Lower lobe of right lung (tissue), 2 donors: ENCODE measurements at regions not wholly inside any gene's neighbourhood (a gene's known extent, or its start where the extent isn't known, plus 50 kb on each side); places are given as distances from the start of the nearest gene placed in this dataset.

ENCODE experiments used
- ATAC-seq, 2 donors: fragments of 200-7000 bp; cut with Tn5 transposase; one replicate each; pipeline ENCODE4 v1.9.1; 2020 to 2022; ENCODE audit warnings: mild to moderate bottlenecking in 2 of 2, moderate library complexity in 2 of 2
- DNase-seq: peaks from one replicate; pipeline ENCODE4 v3.0.0-alpha.2; 2020
- H3K27ac ChIP-seq: fragments of 200-600 bp; one replicate; pipeline ENCODE4 v1.8.0; 2022
- H3K27me3 ChIP-seq: fragments of 200-600 bp; one replicate; pipeline ENCODE4 v1.8.0; 2022; ENCODE audit warnings: low read depth
- H3K36me3 ChIP-seq: fragments of 200-600 bp; one replicate; pipeline ENCODE4 v1.8.0; 2022; ENCODE audit warnings: mild to moderate bottlenecking
- H3K4me1 ChIP-seq: fragments of 200-600 bp; one replicate; pipeline ENCODE4 v1.8.0; 2022
- H3K4me3 ChIP-seq: fragments of 200-600 bp; one replicate; pipeline ENCODE4 v1.8.0; 2022; ENCODE audit warnings: mild to moderate bottlenecking
- H3K9me3 ChIP-seq: fragments of 200-600 bp; one replicate; pipeline ENCODE4 v1.8.0; 2022
- intact Hi-C: fragments of 100-400 bp; cut with DNase I; formaldehyde crosslinking; loops from one replicate; pipeline ENCODE4 v1.11.0; 2022
- TF ChIP-seq, protein P1 (sequence below): fragments of 200-600 bp; IDR thresholded peaks from one replicate; pipeline ENCODE4 v1.8.0; 2022; ENCODE audit warnings: antibody characterized with exemption, mild to moderate bottlenecking
- donor health status: DM: no; HTN: yes; CAD: no; lungs with severe emphysema.

DNA sequence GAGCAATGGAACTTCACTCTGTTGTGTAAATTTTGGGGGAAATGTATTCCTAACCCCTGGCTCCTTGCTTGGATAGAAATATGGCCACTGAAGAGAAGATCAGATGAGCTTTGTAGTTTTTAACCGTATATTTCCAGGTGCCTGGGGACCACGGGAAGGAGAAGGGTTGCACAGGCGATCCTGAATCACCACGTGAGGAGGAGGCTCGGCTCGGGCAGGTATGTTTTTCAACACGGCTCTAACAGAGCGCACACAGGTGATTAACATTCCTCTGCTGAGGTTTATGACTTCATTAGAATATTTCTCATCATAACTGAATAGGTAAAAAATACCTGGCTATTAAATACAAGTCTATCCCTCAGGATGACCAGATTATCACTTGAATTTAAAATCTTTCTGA is 495.0 kb upstream of the ZFHX3 start:
- H3K4me1 ChIP-seq: no peaks in the 10 kb centered on the region
- no peak overlapping the region for H3K27ac ChIP-seq
- DNase-seq (no peak), ATAC-seq (no peak)
- no peak overlapping the region for H3K4me3 ChIP-seq
- intact Hi-C loops: no loop called here
- no peaks in the 10 kb centered on the region for H3K9me3 ChIP-seq
- no peaks in the 10 kb centered on the region for H3K36me3 ChIP-seq
- TF ChIP-seq, protein P1, sequence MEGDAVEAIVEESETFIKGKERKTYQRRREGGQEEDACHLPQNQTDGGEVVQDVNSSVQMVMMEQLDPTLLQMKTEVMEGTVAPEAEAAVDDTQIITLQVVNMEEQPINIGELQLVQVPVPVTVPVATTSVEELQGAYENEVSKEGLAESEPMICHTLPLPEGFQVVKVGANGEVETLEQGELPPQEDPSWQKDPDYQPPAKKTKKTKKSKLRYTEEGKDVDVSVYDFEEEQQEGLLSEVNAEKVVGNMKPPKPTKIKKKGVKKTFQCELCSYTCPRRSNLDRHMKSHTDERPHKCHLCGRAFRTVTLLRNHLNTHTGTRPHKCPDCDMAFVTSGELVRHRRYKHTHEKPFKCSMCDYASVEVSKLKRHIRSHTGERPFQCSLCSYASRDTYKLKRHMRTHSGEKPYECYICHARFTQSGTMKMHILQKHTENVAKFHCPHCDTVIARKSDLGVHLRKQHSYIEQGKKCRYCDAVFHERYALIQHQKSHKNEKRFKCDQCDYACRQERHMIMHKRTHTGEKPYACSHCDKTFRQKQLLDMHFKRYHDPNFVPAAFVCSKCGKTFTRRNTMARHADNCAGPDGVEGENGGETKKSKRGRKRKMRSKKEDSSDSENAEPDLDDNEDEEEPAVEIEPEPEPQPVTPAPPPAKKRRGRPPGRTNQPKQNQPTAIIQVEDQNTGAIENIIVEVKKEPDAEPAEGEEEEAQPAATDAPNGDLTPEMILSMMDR: no peak
- H3K27me3 ChIP-seq: peaks cover 32% of the 10 kb centered on the region

DNA sequence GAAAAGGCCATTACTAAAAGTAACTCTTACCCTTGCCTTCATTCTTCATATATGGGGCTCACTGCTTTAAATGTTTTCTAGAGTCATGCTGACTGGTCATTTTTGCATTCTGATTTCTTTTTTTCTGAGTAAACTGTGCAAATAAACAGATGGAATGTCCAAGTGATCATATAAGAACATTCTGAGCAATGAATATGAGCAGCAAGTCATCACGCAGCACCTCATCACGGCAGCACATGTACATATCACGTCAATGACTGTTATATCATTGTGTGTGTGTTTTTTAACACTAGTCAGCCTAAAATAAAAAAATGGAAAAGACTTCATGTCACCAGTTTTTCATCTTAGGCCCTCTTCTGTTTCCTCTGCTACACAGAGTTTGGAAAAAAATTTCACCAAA is 490.0 kb upstream of the ZFHX3 start:
- no peak for ATAC-seq
- H3K27ac ChIP-seq: no peak overlapping the region
- TF ChIP-seq, protein P1: no peak
- H3K36me3 ChIP-seq: no peaks in the 10 kb centered on the region
- H3K27me3 ChIP-seq: peaks cover 3% of the 10 kb centered on the region
- H3K4me1 ChIP-seq: no peaks in the 10 kb centered on the region
- intact Hi-C loops: no loop called here
- H3K4me3 ChIP-seq: no peak overlapping the region
- no peak for DNase-seq
- H3K9me3 ChIP-seq: no peaks in the 10 kb centered on the region

GRCh38 chr16:73536931-73537330 is 489.0 kb upstream of the ZFHX3 start:
- Histone ChIP-seq H3K4me3 (no peak overlapping the region), H3K27ac (no peak overlapping the region), H3K9me3 (no peaks in the 10 kb centered on the region), H3K27me3 (no peaks in the 10 kb centered on the region), H3K36me3 (no peaks in the 10 kb centered on the region), H3K4me1 (no peaks in the 10 kb centered on the region)
- DNase-seq: no peak
- no peak for ATAC-seq
- TF ChIP-seq, protein P1: no peak
- intact Hi-C loops: no loop called here

DNA sequence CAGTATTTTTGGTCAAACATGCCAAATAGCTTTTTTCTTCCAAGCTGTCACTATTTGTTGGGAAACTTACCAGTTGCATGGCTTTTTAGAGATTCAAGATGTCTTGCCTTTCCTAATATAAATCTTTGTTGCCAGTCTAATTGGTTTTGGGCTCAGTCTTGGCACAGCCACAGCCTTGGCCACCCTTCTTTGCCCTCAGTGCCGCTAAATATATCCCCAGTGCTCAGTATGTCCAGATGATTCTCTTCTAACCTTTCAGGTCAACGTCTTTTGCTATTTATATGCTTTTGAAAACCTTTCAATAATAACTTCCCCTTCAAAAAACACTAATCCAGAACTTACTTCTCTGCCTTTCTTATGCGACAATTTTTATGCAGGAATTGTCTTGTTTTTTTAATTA is 483.1 kb upstream of the ZFHX3 start:
- no peaks in the 10 kb centered on the region for H3K36me3 ChIP-seq
- intact Hi-C loops: no loop called here
- H3K27me3 ChIP-seq: no peaks in the 10 kb centered on the region
- no peak overlapping the region for H3K4me3 ChIP-seq
- no peaks in the 10 kb centered on the region for H3K9me3 ChIP-seq
- no peak overlapping the region for H3K27ac ChIP-seq
- no peaks in the 10 kb centered on the region for H3K4me1 ChIP-seq
- DNase-seq: no peak
- TF ChIP-seq, protein P1: no peak
- ATAC-seq: no peak

DNA sequence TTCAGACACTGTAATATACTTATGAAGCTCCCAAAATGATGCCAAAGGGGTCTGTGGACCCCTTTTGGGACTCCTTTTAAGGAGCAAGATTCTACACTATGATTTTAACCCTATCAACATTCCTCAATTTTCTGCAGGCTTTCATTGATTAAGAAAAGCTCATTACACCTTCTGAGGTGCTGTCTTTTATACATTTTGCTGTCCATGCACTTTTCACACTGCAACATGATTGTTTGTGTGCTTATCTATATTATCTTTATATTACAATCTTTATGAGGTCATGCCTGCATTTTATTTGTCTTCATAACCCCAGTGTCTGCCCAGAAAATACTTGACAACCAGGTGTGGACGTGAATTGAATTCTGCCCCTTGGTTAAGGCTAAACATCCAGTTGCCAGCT is 482.6 kb upstream of the ZFHX3 start:
- Histone ChIP-seq H3K36me3 (no peaks in the 10 kb centered on the region), H3K4me3 (no peak overlapping the region), H3K27me3 (no peaks in the 10 kb centered on the region), H3K27ac (no peak overlapping the region), H3K9me3 (no peaks in the 10 kb centered on the region), H3K4me1 (no peaks in the 10 kb centered on the region)
- intact Hi-C loops: no loop called here
- ATAC-seq (no peak), DNase-seq (no peak)
- TF ChIP-seq, protein P1: no peak
